ENCODE measurements at regions not wholly inside any gene's neighbourhood (a gene's known extent, or its start where the extent isn't known, plus 50 kb on each side); places are given as distances from the start of the nearest gene placed in this dataset.

GRCh38 chr7:98509836-98510235 is 107.2 kb upstream of the NPTX2 start:
- ChIA-PET CTCF (no interaction called here), POLR2A (no interaction called here)
- H3K36me3 Mint-ChIP-seq (ENCODE audit: low read depth): no peaks in the 10 kb centered on the region
- ATAC-seq: no peak
- no peak for DNase-seq
- no peak overlapping the region for H3K27ac Mint-ChIP-seq
- H3K4me3 Mint-ChIP-seq: no peak overlapping the region
- no peaks in the 10 kb centered on the region for H3K4me1 Mint-ChIP-seq (ENCODE audit: low read depth)
- H3K9me3 Mint-ChIP-seq (ENCODE audit: insufficient read depth): no peaks in the 10 kb centered on the region
- no peaks in the 10 kb centered on the region for H3K27me3 Mint-ChIP-seq (ENCODE audit: low read depth)

- no peak overlapping the region for H3K4me3 Mint-ChIP-seq
- H3K4me1 Mint-ChIP-seq (ENCODE audit: low read depth): no peaks in the 10 kb centered on the region
- H3K27me3 Mint-ChIP-seq (ENCODE audit: low read depth): no peaks in the 10 kb centered on the region
- H3K27ac Mint-ChIP-seq: no peak overlapping the region
- POLR2A ChIA-PET: no interaction called here
- no peaks in the 10 kb centered on the region for H3K9me3 Mint-ChIP-seq (ENCODE audit: insufficient read depth)
- no peaks in the 10 kb centered on the region for H3K36me3 Mint-ChIP-seq (ENCODE audit: low read depth)
- CTCF ChIA-PET: no interaction called here
- ATAC-seq (no peak), DNase-seq (no peak)
These were observed 105.6 kb upstream of the BAIAP2L1 start for GRCh38 chr7:98506471-98506870.

GRCh38 chr7:98500764-98501163 is 99.9 kb upstream of the BAIAP2L1 start:
- Mint-ChIP-seq H3K36me3 (ENCODE audit: low read depth) (no peaks in the 10 kb centered on the region), H3K4me3 (no peak overlapping the region), H3K27me3 (ENCODE audit: low read depth) (no peaks in the 10 kb centered on the region), H3K27ac (no peak overlapping the region), H3K9me3 (ENCODE audit: insufficient read depth) (peaks cover 10% of the 10 kb centered on the region), H3K4me1 (ENCODE audit: low read depth) (no peaks in the 10 kb centered on the region)
- ATAC-seq: no peak
- ChIA-PET CTCF (no interaction called here), POLR2A (no interaction called here)
- DNase-seq: no peak

GRCh38 chr7:98496618-98497017 is 95.7 kb upstream of the BAIAP2L1 start:
- ChIA-PET CTCF (no interaction called here), POLR2A (no interaction called here)
- Mint-ChIP-seq H3K4me3 (no peak overlapping the region), H3K27me3 (ENCODE audit: low read depth) (no peaks in the 10 kb centered on the region), H3K36me3 (ENCODE audit: low read depth) (no peaks in the 10 kb centered on the region), H3K27ac (no peak overlapping the region), H3K9me3 (ENCODE audit: insufficient read depth) (peaks cover 13% of the 10 kb centered on the region), H3K4me1 (ENCODE audit: low read depth) (no peaks in the 10 kb centered on the region)
- ATAC-seq (no peak), DNase-seq (no peak)

GRCh38 chr7:98495200-98495955 is 94.5 kb upstream of the BAIAP2L1 start:
- no peak overlapping the region for H3K27ac Mint-ChIP-seq
- H3K4me3 Mint-ChIP-seq: no peak overlapping the region
- ChIA-PET CTCF (no interaction called here), POLR2A (no interaction called here)
- H3K27me3 Mint-ChIP-seq (ENCODE audit: low read depth): no peaks in the 10 kb centered on the region
- H3K4me1 Mint-ChIP-seq (ENCODE audit: low read depth): no peaks in the 10 kb centered on the region
- no peaks in the 10 kb centered on the region for H3K36me3 Mint-ChIP-seq (ENCODE audit: low read depth)
- ATAC-seq (no peak), DNase-seq (no peak)
- H3K9me3 Mint-ChIP-seq (ENCODE audit: insufficient read depth): peaks cover 13% of the 10 kb centered on the region

- no peak for ATAC-seq
- H3K4me1 Mint-ChIP-seq (ENCODE audit: low read depth): no peaks in the 10 kb centered on the region
- CTCF ChIA-PET: no interaction called here
These were observed 92.3 kb upstream of the BAIAP2L1 start for GRCh38 chr7:98493030-98493778.

GRCh38 chr7:98488167-98488566 is 87.3 kb upstream of the BAIAP2L1 start:
- ChIA-PET CTCF (no interaction called here), POLR2A (no interaction called here)
- Mint-ChIP-seq H3K4me1 (ENCODE audit: low read depth) (no peaks in the 10 kb centered on the region), H3K9me3 (ENCODE audit: insufficient read depth) (no peaks in the 10 kb centered on the region), H3K36me3 (ENCODE audit: low read depth) (no peaks in the 10 kb centered on the region), H3K27ac (no peak overlapping the region), H3K4me3 (no peak overlapping the region), H3K27me3 (ENCODE audit: low read depth) (no peaks in the 10 kb centered on the region)
- ATAC-seq (no peak), DNase-seq (no peak)

More at GRCh38 chr7:98493030-98493778, 92.3 kb upstream of the BAIAP2L1 start:
- Mint-ChIP-seq H3K27ac (no peak overlapping the region), H3K4me3 (no peak overlapping the region), H3K9me3 (ENCODE audit: insufficient read depth) (peaks cover 13% of the 10 kb centered on the region), H3K27me3 (ENCODE audit: low read depth) (no peaks in the 10 kb centered on the region), H3K36me3 (ENCODE audit: low read depth) (no peaks in the 10 kb centered on the region)
- DNase-seq: no peak
- POLR2A ChIA-PET: no interaction called here

GRCh38 chr7:98483964-98484545 is 83.2 kb upstream of the BAIAP2L1 start:
- H3K4me1 Mint-ChIP-seq (ENCODE audit: low read depth): no peaks in the 10 kb centered on the region
- CTCF ChIA-PET: no interaction called here
- POLR2A ChIA-PET: no interaction called here
- no peaks in the 10 kb centered on the region for H3K27me3 Mint-ChIP-seq (ENCODE audit: low read depth)
- DNase-seq (no peak), ATAC-seq (no peak)
- H3K36me3 Mint-ChIP-seq (ENCODE audit: low read depth): no peaks in the 10 kb centered on the region
- H3K4me3 Mint-ChIP-seq: no peak overlapping the region
- no peaks in the 10 kb centered on the region for H3K9me3 Mint-ChIP-seq (ENCODE audit: insufficient read depth)
- H3K27ac Mint-ChIP-seq: no peak overlapping the region

GRCh38 chr7:98483276-98483963 is 82.5 kb upstream of the BAIAP2L1 start:
- Mint-ChIP-seq H3K27ac (no peak overlapping the region), H3K4me1 (ENCODE audit: low read depth) (no peaks in the 10 kb centered on the region), H3K27me3 (ENCODE audit: low read depth) (no peaks in the 10 kb centered on the region), H3K9me3 (ENCODE audit: insufficient read depth) (no peaks in the 10 kb centered on the region), H3K36me3 (ENCODE audit: low read depth) (no peaks in the 10 kb centered on the region), H3K4me3 (no peak overlapping the region)
- POLR2A ChIA-PET: no interaction called here
- DNase-seq: no peak
- CTCF ChIA-PET: no interaction called here
- no peak for ATAC-seq

- no peak overlapping the region for H3K4me3 Mint-ChIP-seq
- no peaks in the 10 kb centered on the region for H3K36me3 Mint-ChIP-seq (ENCODE audit: low read depth)
- H3K27me3 Mint-ChIP-seq (ENCODE audit: low read depth): no peaks in the 10 kb centered on the region
- ChIA-PET CTCF (no interaction called here), POLR2A (no interaction called here)
- DNase-seq (no peak), ATAC-seq (no peak)
- no peak overlapping the region for H3K27ac Mint-ChIP-seq
- H3K4me1 Mint-ChIP-seq (ENCODE audit: low read depth): no peaks in the 10 kb centered on the region
- H3K9me3 Mint-ChIP-seq (ENCODE audit: insufficient read depth): no peaks in the 10 kb centered on the region
These were observed 78.4 kb upstream of the BAIAP2L1 start for GRCh38 chr7:98479318-98479717.

GRCh38 chr7:98475352-98475751 is 74.5 kb upstream of the BAIAP2L1 start:
- no peak for ATAC-seq
- no peaks in the 10 kb centered on the region for H3K36me3 Mint-ChIP-seq (ENCODE audit: low read depth)
- H3K27ac Mint-ChIP-seq: no peak overlapping the region
- H3K4me1 Mint-ChIP-seq (ENCODE audit: low read depth): no peaks in the 10 kb centered on the region
- no peak overlapping the region for H3K4me3 Mint-ChIP-seq
- POLR2A ChIA-PET: no interaction called here
- H3K27me3 Mint-ChIP-seq (ENCODE audit: low read depth): no peaks in the 10 kb centered on the region
- no peaks in the 10 kb centered on the region for H3K9me3 Mint-ChIP-seq (ENCODE audit: insufficient read depth)
- CTCF ChIA-PET: no interaction called here
- no peak for DNase-seq

GRCh38 chr7:98474558-98474957 is 73.7 kb upstream of the BAIAP2L1 start:
- ChIA-PET POLR2A (no interaction called here), CTCF (no interaction called here)
- H3K4me3 Mint-ChIP-seq: no peak overlapping the region
- no peaks in the 10 kb centered on the region for H3K27me3 Mint-ChIP-seq (ENCODE audit: low read depth)
- H3K27ac Mint-ChIP-seq: no peak overlapping the region
- H3K9me3 Mint-ChIP-seq (ENCODE audit: insufficient read depth): no peaks in the 10 kb centered on the region
- DNase-seq (no peak), ATAC-seq (no peak)
- H3K36me3 Mint-ChIP-seq (ENCODE audit: low read depth): no peaks in the 10 kb centered on the region
- no peaks in the 10 kb centered on the region for H3K4me1 Mint-ChIP-seq (ENCODE audit: low read depth)
